ENCODE measurements at regions not wholly inside any gene's neighbourhood (a gene's known extent, or its start where the extent isn't known, plus 50 kb on each side); places are given as distances from the start of the nearest gene placed in this dataset.

DNA sequence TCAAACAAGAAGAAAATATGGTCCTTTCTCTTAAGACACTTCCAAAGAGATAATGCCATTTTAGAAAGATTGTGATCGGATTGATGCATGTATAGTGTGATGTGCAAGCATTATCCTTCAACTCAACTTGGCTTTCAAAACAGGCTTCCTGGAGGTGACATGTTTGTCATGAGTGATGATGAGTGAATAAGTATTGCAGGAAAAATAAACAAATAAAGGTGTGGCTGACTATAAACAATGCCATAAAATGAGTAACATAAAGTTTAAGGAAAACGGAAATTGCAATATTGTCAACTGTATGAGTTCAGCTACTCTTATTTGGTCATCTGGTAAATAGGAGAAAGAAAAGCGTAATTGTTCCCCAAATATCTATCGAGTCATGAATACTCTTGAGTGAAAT, 1283.7 kb downstream of the PCDH9 start:
- TF ChIP-seq, protein P1, sequence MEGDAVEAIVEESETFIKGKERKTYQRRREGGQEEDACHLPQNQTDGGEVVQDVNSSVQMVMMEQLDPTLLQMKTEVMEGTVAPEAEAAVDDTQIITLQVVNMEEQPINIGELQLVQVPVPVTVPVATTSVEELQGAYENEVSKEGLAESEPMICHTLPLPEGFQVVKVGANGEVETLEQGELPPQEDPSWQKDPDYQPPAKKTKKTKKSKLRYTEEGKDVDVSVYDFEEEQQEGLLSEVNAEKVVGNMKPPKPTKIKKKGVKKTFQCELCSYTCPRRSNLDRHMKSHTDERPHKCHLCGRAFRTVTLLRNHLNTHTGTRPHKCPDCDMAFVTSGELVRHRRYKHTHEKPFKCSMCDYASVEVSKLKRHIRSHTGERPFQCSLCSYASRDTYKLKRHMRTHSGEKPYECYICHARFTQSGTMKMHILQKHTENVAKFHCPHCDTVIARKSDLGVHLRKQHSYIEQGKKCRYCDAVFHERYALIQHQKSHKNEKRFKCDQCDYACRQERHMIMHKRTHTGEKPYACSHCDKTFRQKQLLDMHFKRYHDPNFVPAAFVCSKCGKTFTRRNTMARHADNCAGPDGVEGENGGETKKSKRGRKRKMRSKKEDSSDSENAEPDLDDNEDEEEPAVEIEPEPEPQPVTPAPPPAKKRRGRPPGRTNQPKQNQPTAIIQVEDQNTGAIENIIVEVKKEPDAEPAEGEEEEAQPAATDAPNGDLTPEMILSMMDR (IDR thresholded peaks at IDR 0.05), result no peak
- H3K27ac ChIP-seq, result no peak overlapping the region
- intact Hi-C loops (cut with DNase I), result no loop called here

DNA sequence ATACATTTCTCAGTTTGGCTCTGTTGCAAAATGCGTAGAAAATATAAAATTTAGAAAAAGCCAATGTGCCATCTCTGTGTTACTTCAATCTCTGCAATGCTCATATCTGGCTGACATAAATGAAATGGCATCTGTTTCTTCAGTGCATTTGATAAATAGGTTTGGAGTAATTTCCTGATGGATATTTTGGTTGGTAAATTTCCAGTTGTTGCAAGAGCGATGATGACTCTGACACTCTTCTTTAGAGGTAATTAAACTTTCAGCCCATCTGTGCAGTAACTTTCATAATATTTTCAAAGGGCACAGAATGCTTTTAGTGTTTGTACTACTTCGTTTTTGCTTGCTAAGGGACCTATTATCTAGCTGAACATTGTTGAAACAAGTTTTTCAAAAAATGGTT, 1286.4 kb downstream of the PCDH9 start:
- no peaks in the 10 kb centered on the region for H3K4me1 ChIP-seq
- no peak for ATAC-seq

More for the DNA sequence above, 1283.7 kb downstream of the PCDH9 start:
- H3K4me3 ChIP-seq, result no peak overlapping the region
- no peaks in the 10 kb centered on the region for H3K9me3 ChIP-seq
- no peak for DNase-seq
- H3K36me3 ChIP-seq, result no peaks in the 10 kb centered on the region
- no peak for ATAC-seq
- no peaks in the 10 kb centered on the region for H3K4me1 ChIP-seq
- H3K27me3 ChIP-seq (ENCODE audit: low read depth), result no peaks in the 10 kb centered on the region

DNA sequence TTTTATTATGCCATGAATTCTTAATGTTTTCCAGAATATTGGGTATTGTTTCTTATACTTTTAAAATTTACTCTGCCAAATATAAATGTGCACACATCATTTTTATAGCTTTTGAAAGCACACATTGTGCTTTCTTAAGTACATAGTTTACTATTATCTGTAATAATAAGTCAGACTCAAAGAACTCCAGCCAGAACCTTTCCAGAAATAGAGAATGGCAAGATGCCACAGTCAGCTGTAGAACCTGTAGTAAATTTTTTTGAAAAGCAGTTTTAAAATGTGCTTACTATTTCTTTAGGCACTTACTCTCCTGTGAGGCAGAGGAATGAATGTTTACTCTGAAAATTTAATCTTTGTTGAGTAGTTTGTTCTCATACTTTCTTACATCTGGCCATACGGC, 1287.1 kb downstream of the PCDH9 start:
- intact Hi-C loops (cut with DNase I), result no loop called here
- TF ChIP-seq, protein P1 (IDR thresholded peaks at IDR 0.05), result no peak
- ATAC-seq, result no peak
- H3K4me1 ChIP-seq, result no peaks in the 10 kb centered on the region
- no peaks in the 10 kb centered on the region for H3K27me3 ChIP-seq (ENCODE audit: low read depth)
- no peaks in the 10 kb centered on the region for H3K36me3 ChIP-seq
- H3K9me3 ChIP-seq, result no peaks in the 10 kb centered on the region
- H3K4me3 ChIP-seq, result no peak overlapping the region
- H3K27ac ChIP-seq, result no peak overlapping the region
- no peak for DNase-seq

More for the DNA sequence above, 1286.4 kb downstream of the PCDH9 start:
- TF ChIP-seq, protein P1 (IDR thresholded peaks at IDR 0.05), result no peak
- Histone ChIP-seq H3K36me3 (no peaks in the 10 kb centered on the region), H3K27ac (no peak overlapping the region), H3K27me3 (ENCODE audit: low read depth) (no peaks in the 10 kb centered on the region), H3K4me3 (no peak overlapping the region), H3K9me3 (no peaks in the 10 kb centered on the region)
- intact Hi-C loops (cut with DNase I), result no loop called here
- no peak for DNase-seq

DNA sequence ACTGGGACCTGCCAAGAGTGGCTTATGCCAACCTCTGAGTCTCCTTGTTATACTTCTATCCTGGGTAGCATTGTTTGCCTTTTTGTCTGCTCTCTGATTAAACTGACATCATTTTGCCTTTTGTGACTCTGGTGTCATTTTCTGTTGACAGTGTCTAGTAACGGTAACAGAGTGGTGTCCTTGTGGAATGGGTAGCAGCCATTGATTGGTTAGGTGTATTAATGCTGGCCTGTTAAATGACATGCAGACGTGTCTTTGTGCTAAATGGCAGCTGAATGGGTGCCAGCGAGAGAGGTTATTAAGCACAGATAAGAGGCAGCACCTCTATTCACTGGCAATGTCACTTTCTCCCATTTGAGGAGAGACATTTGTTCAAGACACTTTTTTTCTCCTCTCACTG, 1289.4 kb downstream of the PCDH9 start:
- no peak for ATAC-seq
- TF ChIP-seq, protein P1 (IDR thresholded peaks at IDR 0.05), result no peak
- intact Hi-C loops (cut with DNase I), result no loop called here

DNA sequence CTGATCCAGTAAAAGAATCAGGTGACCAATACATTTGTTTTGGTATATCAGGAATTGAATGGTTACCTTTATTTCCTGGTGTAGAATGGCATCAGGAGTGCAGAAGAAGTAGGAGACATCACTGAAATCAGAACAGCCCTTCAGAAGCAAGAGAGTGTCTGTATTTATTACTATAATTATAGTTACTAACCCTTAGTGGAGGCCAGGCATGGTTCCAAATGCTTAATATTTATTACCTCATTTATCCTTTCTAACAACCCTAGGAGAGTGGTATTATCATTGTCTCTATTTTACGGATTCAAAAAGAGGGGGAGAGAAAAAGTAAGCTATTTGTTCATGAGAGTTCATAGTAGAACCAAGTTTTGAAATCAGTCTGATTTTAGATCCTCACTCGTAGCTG, 1292.9 kb downstream of the PCDH9 start:
- DNase-seq, result no peak
- no peak overlapping the region for H3K4me3 ChIP-seq
- no peak overlapping the region for H3K27ac ChIP-seq
- no peaks in the 10 kb centered on the region for H3K4me1 ChIP-seq
- H3K9me3 ChIP-seq, result no peaks in the 10 kb centered on the region
- ATAC-seq, result no peak
- H3K36me3 ChIP-seq, result no peaks in the 10 kb centered on the region
- intact Hi-C loops (cut with DNase I), result no loop called here
- TF ChIP-seq, protein P1 (IDR thresholded peaks at IDR 0.05), result no peak
- H3K27me3 ChIP-seq (ENCODE audit: low read depth), result no peaks in the 10 kb centered on the region

More for the DNA sequence above, 1289.4 kb downstream of the PCDH9 start:
- H3K9me3 ChIP-seq, result no peaks in the 10 kb centered on the region
- no peaks in the 10 kb centered on the region for H3K4me1 ChIP-seq
- no peak overlapping the region for H3K27ac ChIP-seq
- DNase-seq, result no peak
- no peak overlapping the region for H3K4me3 ChIP-seq
- no peaks in the 10 kb centered on the region for H3K36me3 ChIP-seq
- H3K27me3 ChIP-seq (ENCODE audit: low read depth), result no peaks in the 10 kb centered on the region

DNA sequence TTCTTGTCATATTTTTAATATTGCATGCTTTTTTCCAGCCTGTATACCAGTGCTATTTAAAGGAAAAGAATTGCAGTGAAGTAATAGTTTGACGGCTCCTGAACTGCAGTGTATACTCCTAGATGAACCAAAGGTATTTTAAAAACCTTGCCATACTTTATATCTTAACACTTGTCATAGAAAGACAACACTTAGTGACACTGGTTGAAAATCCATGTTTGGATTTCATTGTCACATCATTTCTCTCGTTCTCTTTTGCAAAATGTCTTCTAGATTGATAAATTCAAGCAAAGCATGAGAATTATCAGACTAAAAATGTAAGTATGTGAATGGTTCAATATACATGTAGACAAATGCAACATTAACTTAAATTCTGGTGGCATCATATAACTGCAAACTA, 1293.9 kb downstream of the PCDH9 start:
- intact Hi-C loops (cut with DNase I), result no loop called here
- Histone ChIP-seq H3K4me1 (no peaks in the 10 kb centered on the region), H3K36me3 (no peaks in the 10 kb centered on the region), H3K4me3 (no peak overlapping the region), H3K9me3 (no peaks in the 10 kb centered on the region), H3K27me3 (ENCODE audit: low read depth) (no peaks in the 10 kb centered on the region), H3K27ac (no peak overlapping the region)
- ATAC-seq (no peak), DNase-seq (no peak)
- TF ChIP-seq, protein P1 (IDR thresholded peaks at IDR 0.05), result no peak

All from lower lobe of right lung (tissue), 2 donors.